ENCODE measurements at regions not wholly inside any gene's neighbourhood (a gene's known extent, or its start where the extent isn't known, plus 50 kb on each side); places are given as distances from the start of the nearest gene placed in this dataset.

DNA sequence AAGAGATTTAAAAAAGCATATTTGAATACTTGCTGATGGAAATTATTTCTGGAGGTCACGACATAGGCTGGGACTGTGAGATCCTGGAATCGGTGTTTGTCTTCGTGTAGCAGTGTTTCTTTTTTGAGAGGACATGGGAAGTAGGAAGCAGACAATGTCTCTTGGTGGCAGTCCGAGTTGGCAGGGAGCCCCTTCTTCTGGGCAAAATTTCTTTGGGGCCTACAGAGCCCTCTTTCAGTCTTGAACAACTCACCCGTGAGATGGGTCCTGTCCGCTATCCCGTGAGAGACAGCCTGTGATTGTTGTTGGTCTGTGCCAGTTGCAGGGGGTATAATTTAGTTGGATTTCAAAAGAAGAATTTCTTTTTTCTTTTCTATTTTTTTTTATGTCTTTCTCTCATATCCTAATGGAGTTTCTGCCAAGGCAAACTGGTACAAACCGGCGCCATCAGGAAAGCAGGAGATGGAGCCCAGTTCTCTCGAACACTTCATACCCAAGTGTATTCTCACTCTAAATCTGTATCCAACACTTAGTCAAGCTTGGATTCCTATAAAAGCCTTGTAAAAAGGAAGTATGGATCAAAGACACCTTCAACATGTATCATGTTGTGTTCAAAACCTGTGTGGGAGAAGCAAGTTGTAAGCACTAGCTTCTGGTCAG, 785.1 kb downstream of the MAFB start:
- no peak for DNase-seq (ENCODE audit: low read depth)

GRCh38 chr20:39899881-39900280, 789.2 kb downstream of the MAFB start:
- no peak for DNase-seq (ENCODE audit: low read depth)

DNA sequence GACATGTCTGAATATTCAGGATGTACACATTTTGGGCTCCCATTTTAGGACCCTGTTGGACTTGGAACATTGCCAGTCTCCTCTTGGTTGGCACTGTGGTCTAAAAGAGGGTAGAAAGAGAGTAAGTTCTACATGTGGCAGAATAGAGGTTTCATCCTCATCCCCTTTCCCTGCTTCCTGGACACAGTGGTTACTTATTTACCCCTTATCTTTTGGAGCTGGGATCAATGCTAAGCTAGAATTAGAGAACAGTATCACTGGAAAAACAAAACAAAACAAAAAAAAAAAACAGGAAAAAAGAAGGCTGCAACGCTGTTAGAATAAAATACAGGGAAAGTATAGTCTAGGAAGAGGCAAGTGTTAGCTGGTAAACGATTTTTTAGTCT, 790.6 kb downstream of the MAFB start:
- no peak for DNase-seq (ENCODE audit: low read depth)

- no peak for DNase-seq (ENCODE audit: low read depth)
Observed at GRCh38 chr20:39897781-39898466, 791.1 kb downstream of the MAFB start.

- DNase-seq (ENCODE audit: low read depth), result no peak
Observed at GRCh38 chr20:39897058-39897457, 792.0 kb downstream of the MAFB start.

- no peak for DNase-seq (ENCODE audit: low read depth)
Observed at GRCh38 chr20:39894067-39894466, 795.0 kb downstream of the MAFB start.

GRCh38 chr20:39893003-39893685, 795.9 kb downstream of the MAFB start:
- no peak for DNase-seq (ENCODE audit: low read depth)

GRCh38 chr20:39890697-39891096, 798.3 kb downstream of the MAFB start:
- DNase-seq (ENCODE audit: low read depth), result no peak

DNA sequence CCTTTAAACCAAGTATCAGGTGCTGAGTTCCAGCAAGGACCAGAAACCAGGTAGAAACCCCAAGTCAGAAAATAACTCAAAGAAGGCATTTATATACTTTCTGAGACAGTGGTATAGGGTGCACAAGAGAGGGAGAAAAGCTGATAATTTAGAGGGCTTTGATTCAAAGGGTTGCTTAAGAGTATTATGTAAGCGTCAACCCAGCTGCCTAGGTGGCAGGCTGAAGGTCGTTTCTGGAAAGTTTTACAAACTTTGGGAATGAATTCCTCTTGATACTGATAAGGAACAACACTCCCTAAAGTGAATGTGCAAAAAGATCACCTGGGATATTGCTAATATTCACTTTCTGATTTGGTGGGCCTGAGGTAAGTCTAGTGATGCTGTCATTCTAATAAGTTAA, 800.7 kb downstream of the MAFB start:
- no peak for DNase-seq (ENCODE audit: low read depth)

- no peak for DNase-seq (ENCODE audit: low read depth)
Observed at GRCh38 chr20:39886650-39887190, 802.3 kb downstream of the MAFB start.

GRCh38 chr20:39885975-39886649, 802.9 kb downstream of the MAFB start:
- DNase-seq (ENCODE audit: low read depth), result no peak

GRCh38 chr20:39882806-39883205, 806.2 kb downstream of the MAFB start:
- DNase-seq (ENCODE audit: low read depth), result no peak

GRCh38 chr20:39880890-39881289, 808.1 kb downstream of the MAFB start:
- DNase-seq (ENCODE audit: low read depth), result no peak

DNA sequence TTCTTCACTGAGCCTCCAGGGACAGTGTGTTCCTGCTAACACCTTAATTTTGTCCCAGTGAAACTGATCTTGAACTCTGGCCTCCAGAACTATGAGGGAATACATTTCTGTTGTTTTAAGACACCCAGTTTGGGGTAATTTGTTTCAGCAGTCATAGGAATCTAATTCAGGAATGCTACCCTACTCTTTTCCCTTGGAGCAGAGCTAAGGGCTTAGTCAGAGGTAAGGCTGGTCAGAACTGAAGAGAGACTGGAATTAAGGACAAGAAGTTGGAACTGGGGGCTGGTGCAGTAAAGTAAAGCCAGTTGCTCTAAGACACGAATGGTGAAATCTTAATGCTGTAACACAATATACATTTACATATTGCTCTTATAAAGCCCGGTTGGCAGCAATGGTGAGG, 809.7 kb downstream of the MAFB start:
- no peak for DNase-seq (ENCODE audit: low read depth)

GRCh38 chr20:39878809-39879208, 810.2 kb downstream of the MAFB start:
- DNase-seq (ENCODE audit: low read depth), result no peak

DNA sequence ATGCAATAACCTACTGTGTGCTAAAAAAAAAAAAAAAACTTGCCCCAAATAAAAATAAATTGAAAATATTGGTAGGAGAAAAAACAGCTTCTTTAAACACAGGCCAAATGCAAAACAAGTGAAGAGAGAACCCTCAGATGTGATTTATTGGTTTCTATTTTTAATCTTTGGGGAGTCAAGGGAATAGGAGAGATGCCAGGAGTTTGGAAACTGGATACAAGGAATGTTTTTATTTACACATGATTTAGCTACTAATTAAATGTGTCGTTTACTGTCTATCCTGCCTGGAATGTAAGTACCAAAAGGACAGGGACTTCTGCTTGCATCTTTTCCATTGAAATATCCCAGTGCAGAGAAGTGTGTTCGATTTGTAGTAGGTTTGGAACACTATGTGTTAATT, 810.7 kb downstream of the MAFB start:
- DNase-seq (ENCODE audit: low read depth), result no peak

- no peak for DNase-seq (ENCODE audit: low read depth)
Observed at GRCh38 chr20:39877788-39878187, 811.2 kb downstream of the MAFB start.

DNA sequence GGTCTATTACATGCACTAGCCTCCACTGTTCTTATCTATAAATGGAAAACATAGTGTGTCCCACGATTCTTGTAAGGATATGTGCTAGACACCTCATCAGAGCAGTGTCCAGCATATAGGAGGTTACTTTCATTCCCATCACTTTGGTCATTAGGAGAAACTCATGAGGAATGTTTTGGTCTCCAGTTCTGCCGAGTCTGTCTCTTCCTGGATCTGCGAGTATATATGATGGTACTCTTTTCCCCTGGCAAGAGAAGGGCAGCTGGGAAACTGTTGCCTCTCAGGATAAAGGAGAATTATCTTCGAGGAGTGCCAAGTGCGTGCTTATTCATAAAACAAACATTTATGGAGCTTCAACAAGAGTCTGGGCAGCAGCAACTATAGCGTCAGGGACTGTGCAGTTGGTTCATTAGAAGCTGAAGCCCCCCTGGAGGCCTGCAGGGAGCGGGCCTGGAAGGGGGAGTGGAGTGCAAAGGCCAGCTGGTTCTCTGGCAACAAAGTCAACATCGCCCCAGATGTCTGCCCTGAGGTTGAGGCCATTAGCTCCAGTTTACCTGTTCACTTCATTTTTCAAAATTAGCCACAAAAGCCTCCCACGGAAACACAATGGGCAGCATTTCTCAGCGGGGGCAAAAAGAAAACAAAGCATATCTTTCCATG, 811.9 kb downstream of the MAFB start:
- DNase-seq (ENCODE audit: low read depth), result no peak

GRCh38 chr20:39875492-39876110, 813.4 kb downstream of the MAFB start:
- DNase-seq (ENCODE audit: low read depth), result no peak

- DNase-seq (ENCODE audit: low read depth), result no peak
Observed at GRCh38 chr20:39874049-39874893, 814.8 kb downstream of the MAFB start.

DNA sequence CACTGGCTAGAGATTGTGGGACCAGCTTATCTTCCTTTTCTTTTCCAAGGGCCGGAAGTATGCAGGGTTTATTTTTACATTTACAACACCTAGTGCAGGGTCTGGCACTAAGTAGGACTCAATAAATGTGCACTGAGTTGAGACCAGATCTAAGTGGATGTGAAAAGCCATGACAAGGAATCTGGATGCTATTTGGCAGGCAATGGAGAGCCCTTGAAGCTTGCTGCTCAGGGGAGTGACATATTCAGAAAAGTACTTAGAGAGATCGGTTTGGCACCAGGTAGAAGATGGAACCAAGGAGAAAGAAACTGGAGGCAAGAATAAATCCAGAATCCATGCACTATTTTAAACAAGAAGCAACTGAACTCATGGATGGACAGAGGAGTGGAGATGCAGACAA, 815.8 kb downstream of the MAFB start:
- no peak for DNase-seq (ENCODE audit: low read depth)

Measured in activated T-helper 9 cell treated with anti-CD3 and anti-CD28 coated beads, Interleukin-2, amount 50 U/mL, for 16 hours (primary cell).